ENCODE measurements at regions not wholly inside any gene's neighbourhood (a gene's known extent, or its start where the extent isn't known, plus 50 kb on each side); places are given as distances from the start of the nearest gene placed in this dataset.
"Not testable (repeated sequence)": the region's sequence is repeated elsewhere in the genome, so short reads cannot be mapped to it uniquely, and the experiment has no call there.

DNA sequence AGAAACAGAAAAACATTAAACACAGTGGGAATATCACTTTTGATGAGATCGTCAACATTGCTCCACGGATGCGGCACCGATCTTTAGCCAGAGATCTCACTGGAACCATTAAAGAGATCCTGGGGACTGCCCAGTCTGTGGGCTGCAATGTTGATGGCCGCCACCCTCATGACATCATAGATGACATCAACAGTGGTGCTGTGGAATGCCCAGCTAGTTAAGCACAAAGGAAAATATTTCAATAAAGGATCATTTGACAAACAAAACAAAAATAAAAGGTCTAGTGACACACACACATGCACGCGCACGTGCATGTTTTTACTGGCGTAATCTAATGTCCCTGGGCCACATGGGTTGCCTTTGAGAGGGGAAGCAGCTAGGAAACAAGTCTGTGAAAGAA is 78.4 kb upstream of the PIM1 start:
- TF ChIP-seq POLR2A, CTCF (IDR thresholded peaks at IDR 0.05): not testable (repeated sequence)
